HEK293 (cell line): ENCODE measurements at regions not wholly inside any gene's neighbourhood (a gene's known extent, or its start where the extent isn't known, plus 50 kb on each side); places are given as distances from the start of the nearest gene placed in this dataset.

Experiments
- CTCF ChIA-PET: fragments of 350-600 bp; formaldehyde crosslinking; extraction: SDS; loops from one replicate; lab custom pipeline; 2021; ENCODE audit warnings: antibody characterized with exemption; lab: Yijun Ruan, JAX
- POLR2A ChIA-PET: fragments of 300-600 bp; formaldehyde crosslinking; extraction: SDS; loops from one replicate; lab custom pipeline; 2020; ENCODE audit warnings: antibody characterized with exemption, inconsistent platforms; lab: Yijun Ruan, JAX
- H3K27ac ChIP-seq: fragments of 200-500 bp; sonication (Bioruptor generic); 2 replicates; pipeline ENCODE4 v1.5.1; 2014; ENCODE audit warnings: low read depth, low read length, control low read depth, inconsistent platforms; ENCODE audit errors: extremely low read depth
- H3K36me3 ChIP-seq, 2 experiments: fragments of 200-500 bp in 1 of 2; sonication (Bioruptor generic) in 1 of 2; 1 replicate in 1 of 2; 2 replicates in 1 of 2; pipeline ENCODE4 v1.5.1; 2014 to 2017; ENCODE audit warnings: inconsistent platforms in 2 of 2, low read length in 2 of 2; ENCODE audit not compliant: control insufficient read depth in 2 of 2, insufficient read depth in 1 of 2
- H3K4me1 ChIP-seq: fragments of 200-500 bp; sonication (Bioruptor generic); 2 replicates; pipeline ENCODE4 v1.5.1; 2014; ENCODE audit warnings: mild to moderate bottlenecking, low read length, inconsistent platforms; ENCODE audit not compliant: control insufficient read depth, insufficient read depth
- H3K4me3 ChIP-seq: 2 replicates; pipeline ENCODE4 v1.5.1; 2011; ENCODE audit warnings: low read depth, mild to moderate bottlenecking, control low read depth, low read length, moderate library complexity
- H3K9me3 ChIP-seq: fragments of 200-500 bp; sonication (Bioruptor generic); 2 replicates; pipeline ENCODE4 v1.5.1; 2014; ENCODE audit warnings: low read depth, low read length, inconsistent platforms; ENCODE audit not compliant: control insufficient read depth, insufficient read depth
- CTCF ChIP-seq: fragments of 450-650 bp; formaldehyde crosslinking; IDR thresholded peaks from 2 replicates; pipeline ENCODE4 v1.5.1; 2016; ENCODE audit warnings: missing biosample characterization, missing genetic modification characterization
- RBAK ChIP-seq: fragments of 450-650 bp; formaldehyde crosslinking; IDR thresholded peaks from 2 replicates; pipeline ENCODE4 v1.5.1; 2016; ENCODE audit warnings: missing biosample characterization, missing genetic modification characterization
- SCRT2 ChIP-seq: fragments of 450-650 bp; formaldehyde crosslinking; IDR thresholded peaks from 2 replicates; pipeline ENCODE4 v1.5.1; 2016; ENCODE audit warnings: missing biosample characterization, missing genetic modification characterization
- TSHZ1 ChIP-seq: fragments of 450-650 bp; formaldehyde crosslinking; IDR thresholded peaks from 2 replicates; pipeline ENCODE4 v1.5.1; 2016; ENCODE audit warnings: missing biosample characterization, missing genetic modification characterization, borderline replicate concordance
- ZBTB6 ChIP-seq: fragments of 450-650 bp; formaldehyde crosslinking; IDR thresholded peaks from 2 replicates; pipeline ENCODE4 v1.5.1; 2017; ENCODE audit warnings: missing biosample characterization, missing genetic modification characterization
- ZNF146 ChIP-seq: fragments of 450-650 bp; formaldehyde crosslinking; IDR thresholded peaks from 2 replicates; pipeline ENCODE4 v1.5.1; 2016; ENCODE audit warnings: missing biosample characterization, missing genetic modification characterization
- ZNF239 ChIP-seq: fragments of 450-650 bp; formaldehyde crosslinking; IDR thresholded peaks from 2 replicates; pipeline ENCODE4 v1.5.1; 2016; ENCODE audit warnings: missing biosample characterization, missing genetic modification characterization
- ZNF302 ChIP-seq: fragments of 450-650 bp; formaldehyde crosslinking; IDR thresholded peaks from 2 replicates; pipeline ENCODE4 v1.5.1; 2016; ENCODE audit warnings: missing biosample characterization, missing genetic modification characterization, low read depth
- ZNF398 ChIP-seq: fragments of 450-650 bp; formaldehyde crosslinking; IDR thresholded peaks from 2 replicates; pipeline ENCODE4 v1.5.1; 2017; ENCODE audit warnings: missing biosample characterization, missing genetic modification characterization
- ZNF521 ChIP-seq: fragments of 450-650 bp; formaldehyde crosslinking; IDR thresholded peaks from 2 replicates; pipeline ENCODE4 v1.5.1; 2017; ENCODE audit warnings: missing biosample characterization, mild to moderate bottlenecking, missing genetic modification characterization
- ZNF544 ChIP-seq: fragments of 450-650 bp; formaldehyde crosslinking; IDR thresholded peaks from 2 replicates; pipeline ENCODE4 v1.5.0; 2017; ENCODE audit warnings: missing biosample characterization, missing genetic modification characterization
- ZNF610 ChIP-seq: fragments of 450-650 bp; formaldehyde crosslinking; IDR thresholded peaks from 2 replicates; pipeline ENCODE4 v1.5.1; 2016; ENCODE audit warnings: missing biosample characterization, missing genetic modification characterization, borderline replicate concordance
- ZNF704 ChIP-seq: fragments of 450-650 bp; formaldehyde crosslinking; IDR thresholded peaks from 2 replicates; pipeline ENCODE4 v1.5.1; 2016; ENCODE audit warnings: missing biosample characterization, missing genetic modification characterization
- ZNF785 ChIP-seq: fragments of 450-650 bp; formaldehyde crosslinking; IDR thresholded peaks from 2 replicates; pipeline ENCODE4 v1.5.1; 2016; ENCODE audit warnings: missing biosample characterization, missing genetic modification characterization
- ZSCAN16 ChIP-seq: fragments of 450-650 bp; formaldehyde crosslinking; IDR thresholded peaks from 2 replicates; pipeline ENCODE4 v1.5.1; 2016; ENCODE audit warnings: missing biosample characterization, missing genetic modification characterization
- ZSCAN4 ChIP-seq: fragments of 450-650 bp; formaldehyde crosslinking; IDR thresholded peaks from 2 replicates; pipeline ENCODE4 v1.5.1; 2017; ENCODE audit warnings: missing biosample characterization, missing genetic modification characterization

- POLR2A ChIA-PET, result no interaction called here
Observed at GRCh38 chr2:106614511-106615291, 127.5 kb downstream of the CD8B2 start.

GRCh38 chr2:106618614-106619013 is 131.4 kb downstream of the CD8B2 start:
- H3K4me1 ChIP-seq, result no peaks in the 10 kb centered on the region
- TF ChIP-seq SCRT2 (tag by site-specific recombination) (no peak), ZNF398 (no peak), TSHZ1 (no peak)
- no peaks in the 10 kb centered on the region for H3K36me3 ChIP-seq
- ChIA-PET CTCF (no interaction called here), POLR2A (no interaction called here)
- no peak overlapping the region for H3K27ac ChIP-seq
- H3K4me3 ChIP-seq, result no peak overlapping the region
- no peaks in the 10 kb centered on the region for H3K9me3 ChIP-seq

More at GRCh38 chr2:106614511-106615291, 127.5 kb downstream of the CD8B2 start:
- H3K9me3 ChIP-seq, result no peaks in the 10 kb centered on the region
- H3K36me3 ChIP-seq, result no peaks in the 10 kb centered on the region
- H3K27ac ChIP-seq, result no peak overlapping the region
- CTCF ChIA-PET, result no interaction called here
- no peaks in the 10 kb centered on the region for H3K4me1 ChIP-seq
- H3K4me3 ChIP-seq, result no peak overlapping the region
- TF ChIP-seq ZSCAN4, result no peak
- TF ChIP-seq ZNF704 (tag by site-specific recombination), result no peak
- no peak for TF ChIP-seq ZSCAN16
- TF ChIP-seq ZNF239, result no peak
- no peak for TF ChIP-seq ZNF785
- no peak for TF ChIP-seq ZNF302 (tag by site-specific recombination)
- TF ChIP-seq ZNF610 (tag by site-specific recombination), result no peak
- TF ChIP-seq ZBTB6, result no peak
- TF ChIP-seq RBAK (tag by site-specific recombination), result no peak
- no peak for TF ChIP-seq CTCF (tag by site-specific recombination)
- TF ChIP-seq ZNF146 (tag by site-specific recombination), result no peak
- no peak for TF ChIP-seq ZNF544 (tag by site-specific recombination)
- TF ChIP-seq ZNF521 (tag by site-specific recombination), result no peak
